ENCODE measurements at regions not wholly inside any gene's neighbourhood (a gene's known extent, or its start where the extent isn't known, plus 50 kb on each side); places are given as distances from the start of the nearest gene placed in this dataset.

DNA sequence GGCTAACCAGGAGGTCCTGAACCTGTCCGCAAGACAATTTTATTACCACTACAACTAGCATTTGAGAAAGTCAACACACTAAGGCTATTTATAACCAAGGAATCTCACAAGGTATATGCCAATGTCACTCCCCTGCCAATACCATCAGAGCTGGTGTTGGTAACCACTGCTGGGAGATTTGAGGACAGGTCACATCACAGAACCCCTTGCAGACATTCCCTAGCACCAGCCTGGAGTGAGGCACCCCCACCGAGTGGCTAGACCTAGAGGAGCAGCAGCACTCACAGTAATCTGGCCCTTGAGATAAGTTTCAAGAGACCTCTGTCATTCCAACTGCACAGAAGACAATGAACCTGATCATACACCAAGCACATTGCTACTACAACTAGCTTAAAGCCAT is 483.2 kb downstream of the MMUT start:
- TF ChIP-seq, protein P1, sequence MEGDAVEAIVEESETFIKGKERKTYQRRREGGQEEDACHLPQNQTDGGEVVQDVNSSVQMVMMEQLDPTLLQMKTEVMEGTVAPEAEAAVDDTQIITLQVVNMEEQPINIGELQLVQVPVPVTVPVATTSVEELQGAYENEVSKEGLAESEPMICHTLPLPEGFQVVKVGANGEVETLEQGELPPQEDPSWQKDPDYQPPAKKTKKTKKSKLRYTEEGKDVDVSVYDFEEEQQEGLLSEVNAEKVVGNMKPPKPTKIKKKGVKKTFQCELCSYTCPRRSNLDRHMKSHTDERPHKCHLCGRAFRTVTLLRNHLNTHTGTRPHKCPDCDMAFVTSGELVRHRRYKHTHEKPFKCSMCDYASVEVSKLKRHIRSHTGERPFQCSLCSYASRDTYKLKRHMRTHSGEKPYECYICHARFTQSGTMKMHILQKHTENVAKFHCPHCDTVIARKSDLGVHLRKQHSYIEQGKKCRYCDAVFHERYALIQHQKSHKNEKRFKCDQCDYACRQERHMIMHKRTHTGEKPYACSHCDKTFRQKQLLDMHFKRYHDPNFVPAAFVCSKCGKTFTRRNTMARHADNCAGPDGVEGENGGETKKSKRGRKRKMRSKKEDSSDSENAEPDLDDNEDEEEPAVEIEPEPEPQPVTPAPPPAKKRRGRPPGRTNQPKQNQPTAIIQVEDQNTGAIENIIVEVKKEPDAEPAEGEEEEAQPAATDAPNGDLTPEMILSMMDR (IDR thresholded peaks at IDR 0.05; ENCODE audit: insufficient read depth, low read length, poor library complexity, severe bottlenecking) = no peak
- TF ChIP-seq EZH2phosphoT487 (conservative IDR thresholded peaks at IDR 0.05; ENCODE audit: low read length) = no peak
